HG02763 (cell line): ENCODE measurements at regions not wholly inside any gene's neighbourhood (a gene's known extent, or its start where the extent isn't known, plus 50 kb on each side); places are given as distances from the start of the nearest gene placed in this dataset.
"Not testable (repeated sequence)": the region's sequence is repeated elsewhere in the genome, so short reads cannot be mapped to it uniquely, and the experiment has no call there.

Source experiments
- ATAC-seq: cut with Tn5 transposase; IDR thresholded peaks from one replicate; pipeline ENCODE4 v1.9.1; 2021; ENCODE audit warnings: mild to moderate bottlenecking, moderate library complexity; ENCODE audit not compliant: unreplicated experiment

- no peak for ATAC-seq
Measured at GRCh38 chr15:81901319-81901718, 144.5 kb downstream of the MEX3B start.

- no peak for ATAC-seq
Measured at GRCh38 chr15:81899730-81900129, 146.1 kb downstream of the MEX3B start.

GRCh38 chr15:81899024-81899423 is 146.8 kb downstream of the MEX3B start:
- no peak for ATAC-seq

- no peak for ATAC-seq
Measured at GRCh38 chr15:81897057-81897677, 148.7 kb downstream of the MEX3B start.

GRCh38 chr15:81896356-81896755 is 149.5 kb downstream of the MEX3B start:
- ATAC-seq: no peak

- ATAC-seq: no peak
Measured at GRCh38 chr15:81895723-81896122, 150.1 kb downstream of the MEX3B start.

GRCh38 chr15:81894061-81894460 is 151.8 kb downstream of the MEX3B start:
- no peak for ATAC-seq

- ATAC-seq: no peak
Measured at GRCh38 chr15:81893182-81893835, 152.5 kb downstream of the MEX3B start.

GRCh38 chr15:81890496-81890895 is 155.3 kb downstream of the MEX3B start:
- no peak for ATAC-seq

GRCh38 chr15:81889485-81889881 is 156.3 kb downstream of the MEX3B start:
- ATAC-seq: no peak

- no peak for ATAC-seq
Measured at GRCh38 chr15:81888748-81889484, 156.9 kb downstream of the MEX3B start.

- no peak for ATAC-seq
Measured at GRCh38 chr15:81887912-81888311, 157.9 kb downstream of the MEX3B start.

- ATAC-seq: not testable (repeated sequence)
Measured at GRCh38 chr15:81887188-81887587, 158.6 kb downstream of the MEX3B start.

GRCh38 chr15:81886591-81886990 is 159.2 kb downstream of the MEX3B start:
- no peak for ATAC-seq

GRCh38 chr15:81886080-81886479 is 159.7 kb downstream of the MEX3B start:
- no peak for ATAC-seq

GRCh38 chr15:81885135-81885534 is 160.7 kb downstream of the MEX3B start:
- ATAC-seq: no peak

GRCh38 chr15:81882504-81882903 is 163.3 kb downstream of the MEX3B start:
- ATAC-seq: no peak

- no peak for ATAC-seq
Measured at GRCh38 chr15:81880833-81881232, 165.0 kb downstream of the MEX3B start.

- ATAC-seq: no peak
Measured at GRCh38 chr15:81880314-81880713, 165.5 kb downstream of the MEX3B start.

GRCh38 chr15:81875717-81876116 is 170.1 kb downstream of the MEX3B start:
- ATAC-seq: not testable (repeated sequence)

GRCh38 chr15:81870746-81871106 is 175.1 kb downstream of the MEX3B start:
- not testable (repeated sequence) for ATAC-seq
